ENCODE measurements at regions not wholly inside any gene's neighbourhood (a gene's known extent, or its start where the extent isn't known, plus 50 kb on each side); places are given as distances from the start of the nearest gene placed in this dataset.
"Not testable (repeated sequence)": the region's sequence is repeated elsewhere in the genome, so short reads cannot be mapped to it uniquely, and the experiment has no call there.

- H3K4me1 ChIP-seq; H3K36me3 ChIP-seq; H3K4me3 ChIP-seq; H3K9me3 ChIP-seq; intact Hi-C loops (cut with DNase I); H3K27ac ChIP-seq; H3K27me3 ChIP-seq; DNase-seq: not testable (repeated sequence)
- no CpG with 5 or more reads among the region's 15 CpGs for WGBS, 2 donors
Observed at GRCh38 chr3:10109-10996, 186.2 kb upstream of the CHL1 start.

GRCh38 chr3:11734-12133, 184.8 kb upstream of the CHL1 start:
- Histone ChIP-seq H3K9me3 (no peaks in the 10 kb centered on the region), H3K27me3 (no peaks in the 10 kb centered on the region), H3K4me3 (no peak overlapping the region), H3K27ac (no peak overlapping the region), H3K36me3 (no peaks in the 10 kb centered on the region), H3K4me1 (no peaks in the 10 kb centered on the region)
- 60 to 81% methylated on average over 2 to 16 of the region's 22 CpGs for WGBS, 2 donors
- TF ChIP-seq POLR2A (IDR thresholded peaks at IDR 0.05) (no peak), CTCF (IDR thresholded peaks at IDR 0.05) (no peak)
- intact Hi-C loops (cut with DNase I) = no loop called here
- no peak for DNase-seq

GRCh38 chr3:14652-15051, 181.9 kb upstream of the CHL1 start:
- intact Hi-C loops (cut with DNase I) = no loop called here
- Histone ChIP-seq H3K4me1 (no peaks in the 10 kb centered on the region), H3K4me3 (no peak overlapping the region), H3K27me3 (no peaks in the 10 kb centered on the region), H3K27ac (no peak overlapping the region), H3K9me3 (no peaks in the 10 kb centered on the region), H3K36me3 (no peaks in the 10 kb centered on the region)
- 47 to 50% methylated on average over 3 of the region's 3 CpGs for WGBS, 2 donors
- no peak for DNase-seq
- no peak for TF ChIP-seq POLR2A (IDR thresholded peaks at IDR 0.05)
- TF ChIP-seq CTCF (IDR thresholded peaks at IDR 0.05) = no peak

- Histone ChIP-seq H3K4me3 (no peak overlapping the region), H3K27ac (no peak overlapping the region), H3K9me3 (no peaks in the 10 kb centered on the region), H3K4me1 (no peaks in the 10 kb centered on the region), H3K27me3 (no peaks in the 10 kb centered on the region), H3K36me3 (no peaks in the 10 kb centered on the region)
- WGBS, 2 donors = 79 to 93% methylated on average over 2 of the region's 2 CpGs
- no peak for TF ChIP-seq POLR2A (IDR thresholded peaks at IDR 0.05)
- no peak for DNase-seq
- intact Hi-C loops (cut with DNase I) = no loop called here
Observed at GRCh38 chr3:16366-16765, 180.2 kb upstream of the CHL1 start.

- Histone ChIP-seq H3K9me3 (no peaks in the 10 kb centered on the region), H3K4me1 (no peaks in the 10 kb centered on the region), H3K27me3 (no peaks in the 10 kb centered on the region), H3K4me3 (no peak overlapping the region), H3K27ac (no peak overlapping the region), H3K36me3 (no peaks in the 10 kb centered on the region)
- TF ChIP-seq POLR2A (IDR thresholded peaks at IDR 0.05) (no peak), CTCF (IDR thresholded peaks at IDR 0.05) (no peak)
- intact Hi-C loops (cut with DNase I) = no loop called here
- DNase-seq = no peak
Observed at GRCh38 chr3:20421-20820, 176.1 kb upstream of the CHL1 start.

GRCh38 chr3:24006-24405, 172.6 kb upstream of the CHL1 start:
- WGBS, 2 donors = 51 to 57% methylated on average over 3 of the region's 3 CpGs
- Histone ChIP-seq H3K4me3 (no peak overlapping the region), H3K27me3 (peaks cover 0 to 7% (median 0%) of the 10 kb centered on the region in 4 donors), H3K4me1 (no peaks in the 10 kb centered on the region), H3K36me3 (no peaks in the 10 kb centered on the region), H3K9me3 (no peaks in the 10 kb centered on the region), H3K27ac (no peak overlapping the region)
- intact Hi-C loops (cut with DNase I) = no loop called here
- no peak for DNase-seq
- TF ChIP-seq CTCF (IDR thresholded peaks at IDR 0.05) (no peak), POLR2A (IDR thresholded peaks at IDR 0.05) (no peak)

Data from esophagus squamous epithelium (tissue), 5 donors.